K562 (cell line): ENCODE measurements at regions not wholly inside any gene's neighbourhood (a gene's known extent, or its start where the extent isn't known, plus 50 kb on each side); places are given as distances from the start of the nearest gene placed in this dataset.

Experiments used
- ATF3 ChIP-seq, 2 experiments: fragments of 450-650 bp in 1 of 2; sonication (generic) in 1 of 2; formaldehyde crosslinking in 1 of 2; IDR thresholded peaks in 1 of 2; conservative IDR thresholded peaks in 1 of 2; 2 replicates each; pipeline versions ENCODE4 v1.6.1 to v1.8.1; 2016 to 2023; ENCODE audit warnings: mild to moderate bottlenecking in 2 of 2, moderate library complexity in 2 of 2, inconsistent platforms in 1 of 2, missing genetic modification reagents in 1 of 2
- FOSL1 ChIP-seq: fragments of 200-800 bp; sonication (Bioruptor generic); conservative IDR thresholded peaks from 2 replicates; pipeline ENCODE4 v1.6.1; 2016; ENCODE audit warnings: missing genetic modification characterization, missing compliant biosample characterization
- HMBOX1 ChIP-seq: sonication (generic); IDR thresholded peaks from 2 replicates; pipeline ENCODE4 v1.6.1; 2016
- SREBF1 ChIP-seq: fragments of 150-350 bp; IDR thresholded peaks from 2 replicates; pipeline ENCODE4 v1.6.1; 2014; ENCODE audit warnings: antibody characterized with exemption, low read depth, low read length, borderline replicate concordance
- ZNF398 ChIP-seq: fragments of 250-450 bp; sonication (Bioruptor Pico); IDR thresholded peaks from 2 replicates; pipeline ENCODE4 v1.8.0; 2021; ENCODE audit warnings: moderate library complexity, mild to moderate bottlenecking, inconsistent platforms

- TF ChIP-seq SREBF1 (no peak), ATF3 (IDR thresholded peaks at IDR 0.05) (peak; percentile 24; the same call in 1 of the 2 replicates), ATF3 (CRISPR knock-in tag; conservative IDR thresholded peaks at IDR 0.05) (no peak), HMBOX1 (peak; percentile 82), FOSL1 (tag) (peak; percentile 66), ZNF398 (CRISPR knock-in tag) (no peak)
Measured at GRCh38 chr16:17724242-17724898, 253.6 kb upstream of the XYLT1 start (continued).
